Spleen (tissue), 11 donors: ENCODE measurements at regions not wholly inside any gene's neighbourhood (a gene's known extent, or its start where the extent isn't known, plus 50 kb on each side); places are given as distances from the start of the nearest gene placed in this dataset.

ENCODE experiments used
- DNase-seq: peaks from one replicate; pipeline ENCODE4 v3.0.0-alpha.2; 2020
- H3K27ac ChIP-seq, 8 donors: fragments of 200-600 bp; sonication (generic) in 7 of 8; 1 replicate in 4 of 8; 2 replicates in 4 of 8; pipeline versions ENCODE4 v1.5.0 to v1.8.0; 2016 to 2021; ENCODE audit warnings: inconsistent platforms in 4 of 8, mild to moderate bottlenecking in 4 of 8, moderate library complexity in 1 of 8
- H3K27me3 ChIP-seq, 7 donors: fragments of 200-600 bp; sonication (generic) in 6 of 7; replicated peaks in 1 of 7; 1 replicate in 4 of 7; 2 replicates in 3 of 7; pipeline versions ENCODE4 v1.5.0 to v1.8.0; 2016 to 2021; ENCODE audit warnings: inconsistent platforms in 3 of 7, mild to moderate bottlenecking in 1 of 7
- H3K36me3 ChIP-seq, 6 donors: fragments of 200-600 bp; sonication (generic) in 5 of 6; 1 replicate in 4 of 6; 2 replicates in 2 of 6; pipeline versions ENCODE4 v1.5.0 to v1.8.0; 2016 to 2021; ENCODE audit warnings: inconsistent platforms in 2 of 6
- H3K4me1 ChIP-seq, 6 donors: fragments of 200-600 bp; sonication (generic) in 5 of 6; 1 replicate in 3 of 6; 2 replicates in 3 of 6; pipeline versions ENCODE4 v1.5.0 to v1.8.0; 2016 to 2021; ENCODE audit warnings: inconsistent platforms in 3 of 6
- H3K4me3 ChIP-seq, 8 donors: fragments of 200-600 bp; sonication (generic) in 7 of 8; 1 replicate in 4 of 8; 2 replicates in 4 of 8; pipeline versions ENCODE4 v1.5.0 to v1.8.0; 2016 to 2021; ENCODE audit warnings: inconsistent platforms in 4 of 8, mild to moderate bottlenecking in 4 of 8, moderate library complexity in 2 of 8
- H3K9me3 ChIP-seq, 8 donors: fragments of 200-600 bp; sonication (generic) in 7 of 8; 1 replicate in 4 of 8; 2 replicates in 4 of 8; pipeline versions ENCODE4 v1.5.0 to v1.8.0; 2016 to 2021; ENCODE audit warnings: inconsistent platforms in 4 of 8
- CTCF ChIP-seq, 11 experiments: fragments of 200-600 bp in 7 of 11; fragments of 450-650 bp in 4 of 11; sonication (generic) in 4 of 11; IDR thresholded peaks in 8 of 11; conservative IDR thresholded peaks in 3 of 11; 1 replicate in 7 of 11; 2 replicates in 4 of 11; pipeline versions ENCODE4 v1.4.0 to v1.8.0; 2016 to 2021; ENCODE audit warnings: antibody characterized with exemption in 11 of 11, inconsistent platforms in 4 of 11, mild to moderate bottlenecking in 1 of 11
- POLR2A ChIP-seq, 3 donors: fragments of 450-650 bp; IDR thresholded peaks; one replicate each; pipeline ENCODE4 v1.5.1; 2017; ENCODE audit warnings: antibody characterized with exemption in 3 of 3, mild to moderate bottlenecking in 1 of 3
- POLR2AphosphoS5 ChIP-seq, 3 donors: sonication (generic); formaldehyde crosslinking; IDR thresholded peaks; one replicate each; pipeline ENCODE4 v1.5.1; 2017; ENCODE audit warnings: antibody characterized with exemption in 3 of 3
- WGBS, 5 donors: extraction: QIAGEN DNeasy Blood & Tissue Kit in 3 of 5; methylation state at CpG; one replicate each; pipeline versions ENCODE4 v1.1.5 to v1.1.7; 2013 to 2018; 5-methylcytosine and 5-hydroxymethylcytosine counted together
- intact Hi-C: fragments of 100-400 bp; cut with DNase I; formaldehyde crosslinking; loops from one replicate; pipeline ENCODE4 v1.15.0; 2023; ENCODE audit warnings: low total_unique reads
- donor health status: healthy with polysubstance abuse.
- donor health status: DM: no; HTN: no; CAD: no; lungs with moderate emphysema.
- donor health status: DM: no; HTN: no; CAD: no.
- donor health status: Bipolar disorder and iron deficiency.
- donor health status: healthy.
- donor health status: DM: no; HTN: no; CAD: no.
- donor health status: DM: yes; HTN: yes; CAD: no.

GRCh38 chr9:115694014-115694413 is 459.6 kb upstream of the PAPPA start:
- intact Hi-C loops = no loop called here
- Histone ChIP-seq H3K36me3 (no peaks in the 10 kb centered on the region), H3K27ac (no peak overlapping the region), H3K9me3 (no peaks in the 10 kb centered on the region), H3K4me3 (no peak overlapping the region), H3K4me1 (no peaks in the 10 kb centered on the region), H3K27me3 (no peaks in the 10 kb centered on the region)
- no peak for DNase-seq
- WGBS, 5 donors = 8 to 23% (median 20%) methylated on average over 2 of the region's 2 CpGs
- no peak for TF ChIP-seq POLR2A (IDR thresholded peaks at IDR 0.05)
- TF ChIP-seq POLR2AphosphoS5 (IDR thresholded peaks at IDR 0.05) = no peak
- no peak for TF ChIP-seq CTCF (IDR thresholded peaks at IDR 0.05 in 8 of 11, conservative IDR thresholded peaks at IDR 0.05 in 3 of 11)

- TF ChIP-seq CTCF (IDR thresholded peaks at IDR 0.05 in 8 of 11, conservative IDR thresholded peaks at IDR 0.05 in 3 of 11) = no peak
- TF ChIP-seq POLR2AphosphoS5 (IDR thresholded peaks at IDR 0.05) = no peak
- no peak for TF ChIP-seq POLR2A (IDR thresholded peaks at IDR 0.05)
- Histone ChIP-seq H3K27ac (no peak overlapping the region), H3K4me1 (no peaks in the 10 kb centered on the region), H3K36me3 (no peaks in the 10 kb centered on the region), H3K27me3 (no peaks in the 10 kb centered on the region), H3K4me3 (no peak overlapping the region), H3K9me3 (no peaks in the 10 kb centered on the region)
- no peak for DNase-seq
- intact Hi-C loops = no loop called here
Observed at GRCh38 chr9:115694991-115695390, 458.6 kb upstream of the PAPPA start.

GRCh38 chr9:115712981-115713380 is 440.6 kb upstream of the PAPPA start:
- DNase-seq = no peak
- H3K27ac ChIP-seq = no peak overlapping the region
- no peak overlapping the region for H3K4me3 ChIP-seq
- H3K36me3 ChIP-seq = no peaks in the 10 kb centered on the region
- TF ChIP-seq POLR2AphosphoS5 (IDR thresholded peaks at IDR 0.05) (no peak), POLR2A (IDR thresholded peaks at IDR 0.05) (no peak), CTCF (IDR thresholded peaks at IDR 0.05 in 8 of 11, conservative IDR thresholded peaks at IDR 0.05 in 3 of 11) (no peak)
- H3K4me1 ChIP-seq = no peaks in the 10 kb centered on the region
- 79 to 91% (median 81%) methylated on average over 2 of the region's 2 CpGs for WGBS, 5 donors
- H3K27me3 ChIP-seq = no peaks in the 10 kb centered on the region
- intact Hi-C loops = no loop called here
- H3K9me3 ChIP-seq = peaks cover 0 to 7% (median 2%) of the 10 kb centered on the region in 8 donors

GRCh38 chr9:115715666-115716065 is 437.9 kb upstream of the PAPPA start:
- H3K27ac ChIP-seq = no peak overlapping the region
- DNase-seq = no peak
- no peaks in the 10 kb centered on the region for H3K9me3 ChIP-seq
- H3K27me3 ChIP-seq = no peaks in the 10 kb centered on the region
- H3K4me1 ChIP-seq = no peaks in the 10 kb centered on the region
- TF ChIP-seq CTCF (IDR thresholded peaks at IDR 0.05 in 8 of 11, conservative IDR thresholded peaks at IDR 0.05 in 3 of 11) (no peak), POLR2AphosphoS5 (IDR thresholded peaks at IDR 0.05) (no peak), POLR2A (IDR thresholded peaks at IDR 0.05) (no peak)
- intact Hi-C loops = no loop called here
- H3K36me3 ChIP-seq = no peaks in the 10 kb centered on the region
- no peak overlapping the region for H3K4me3 ChIP-seq
- 49 to 62% (median 54%) methylated on average over 2 of the region's 2 CpGs for WGBS, 5 donors
